ENCODE measurements at regions not wholly inside any gene's neighbourhood (a gene's known extent, or its start where the extent isn't known, plus 50 kb on each side); places are given as distances from the start of the nearest gene placed in this dataset.

DNA sequence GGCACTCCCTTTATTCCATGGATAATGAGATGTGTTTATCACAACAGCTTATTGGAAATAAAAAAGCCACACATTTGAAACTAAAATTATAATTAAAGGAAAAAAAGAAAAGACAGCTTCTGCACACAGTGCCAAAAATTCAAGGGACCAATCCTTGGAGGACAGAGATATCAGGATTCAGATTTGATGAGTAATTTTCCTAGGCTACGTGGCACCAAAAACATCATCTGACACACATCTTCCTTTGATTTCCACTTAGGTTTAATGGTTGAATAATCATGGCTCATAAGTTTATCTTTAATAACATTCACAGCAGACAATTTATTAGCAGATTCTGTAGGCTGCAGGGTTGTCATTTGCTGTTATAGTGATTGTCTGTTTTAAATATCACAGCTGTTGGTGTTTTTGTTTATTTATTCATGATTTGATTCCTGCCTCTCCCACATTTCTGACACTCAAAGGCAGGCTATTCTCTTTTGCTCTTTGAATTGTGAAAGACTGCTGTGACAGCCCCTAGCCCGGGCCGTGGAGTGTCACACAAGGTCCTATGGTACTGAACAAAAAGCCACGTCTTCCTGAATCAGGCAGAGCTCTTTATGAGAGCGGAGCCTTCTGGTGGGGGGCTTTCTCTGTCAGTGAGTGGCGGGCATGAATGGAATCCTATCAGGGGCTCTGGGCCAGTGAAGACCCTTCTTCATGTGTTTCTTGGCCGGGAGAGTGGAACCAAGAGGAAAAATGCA lies 708.5 kb downstream of the SQOR start:
- Histone ChIP-seq H3K9ac (ENCODE audit: low read depth in 1 of 2, low read length in 2 of 2) (no peak overlapping the region), H3K4me3 (ENCODE audit: low read length in 2 of 2) (no peak overlapping the region), H3K27me3 (ENCODE audit: control insufficient read depth in 2 of 2, insufficient read depth in 2 of 2, low read length in 2 of 2) (no peaks in the 10 kb centered on the region), H3K36me3 (ENCODE audit: control insufficient read depth in 2 of 2, insufficient read depth in 2 of 2, low read length in 2 of 2) (no peaks in the 10 kb centered on the region), H3K9me3 (ENCODE audit: control insufficient read depth in 2 of 2, low read length in 2 of 2) (no peaks in the 10 kb centered on the region), H3K27ac (ENCODE audit: low read depth in 2 of 2, low read length in 2 of 2) (no peak overlapping the region), H3K4me1 (ENCODE audit: control insufficient read depth in 2 of 2, insufficient read depth in 2 of 2, low read length in 2 of 2) (no peaks in the 10 kb centered on the region)

DNA sequence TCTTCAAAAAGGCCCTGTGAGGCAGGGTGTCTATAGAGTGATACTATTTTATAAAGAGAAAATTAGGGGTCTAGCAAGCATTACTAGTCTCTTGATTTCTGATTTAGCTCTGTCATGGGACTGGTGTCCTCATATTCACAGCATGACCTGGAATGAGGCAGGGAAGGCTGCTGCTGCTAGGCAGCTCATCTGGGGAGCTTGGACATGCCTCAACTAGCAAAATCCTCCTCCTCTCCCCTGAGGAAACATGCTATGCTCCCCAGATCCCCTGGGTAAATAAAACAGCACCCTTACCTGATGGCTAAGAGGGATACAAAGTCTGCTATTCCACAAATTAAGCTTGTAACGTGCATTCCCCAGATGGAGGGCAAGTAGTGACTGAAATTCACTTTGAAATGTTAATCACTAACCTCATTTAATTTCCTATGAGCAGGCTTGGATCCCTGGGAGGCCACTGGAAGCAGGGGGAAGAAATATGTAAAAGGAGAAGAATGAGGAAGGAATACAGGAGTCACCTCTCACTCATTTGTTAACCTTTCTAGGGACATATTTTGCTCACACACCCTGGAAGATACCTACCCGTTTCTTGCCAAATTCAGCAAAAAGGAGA lies 709.4 kb downstream of the SQOR start:
- Histone ChIP-seq H3K36me3 (ENCODE audit: control insufficient read depth in 2 of 2, insufficient read depth in 2 of 2, low read length in 2 of 2) (no peaks in the 10 kb centered on the region), H3K9ac (ENCODE audit: low read depth in 1 of 2, low read length in 2 of 2) (no peak overlapping the region), H3K27ac (ENCODE audit: low read depth in 2 of 2, low read length in 2 of 2) (no peak overlapping the region), H3K4me1 (ENCODE audit: control insufficient read depth in 2 of 2, insufficient read depth in 2 of 2, low read length in 2 of 2) (no peaks in the 10 kb centered on the region), H3K4me3 (ENCODE audit: low read length in 2 of 2) (no peak overlapping the region), H3K9me3 (ENCODE audit: control insufficient read depth in 2 of 2, low read length in 2 of 2) (no peaks in the 10 kb centered on the region), H3K27me3 (ENCODE audit: control insufficient read depth in 2 of 2, insufficient read depth in 2 of 2, low read length in 2 of 2) (no peaks in the 10 kb centered on the region)

DNA sequence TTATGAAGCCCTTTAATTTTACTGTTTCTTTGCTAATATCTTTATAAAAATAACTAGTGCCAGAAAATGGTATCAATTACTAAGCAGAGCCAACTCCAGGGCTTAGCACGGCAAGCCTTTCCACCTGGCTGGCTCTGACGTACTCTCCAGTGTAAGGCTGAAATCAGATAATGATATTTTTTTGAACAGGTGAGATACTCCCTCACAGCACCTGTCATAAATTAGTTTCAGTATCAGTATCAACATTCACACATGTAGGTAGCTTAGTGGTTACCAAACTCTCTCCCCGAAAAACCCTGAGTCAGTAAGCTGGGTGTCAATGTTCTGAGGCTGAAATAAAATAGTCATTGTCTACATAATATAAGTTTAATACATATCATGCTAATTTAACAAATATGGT lies 710.1 kb downstream of the SQOR start:
- Histone ChIP-seq H3K27me3 (ENCODE audit: control insufficient read depth in 2 of 2, insufficient read depth in 2 of 2, low read length in 2 of 2) (no peaks in the 10 kb centered on the region), H3K4me3 (ENCODE audit: low read length in 2 of 2) (no peak overlapping the region), H3K9me3 (ENCODE audit: control insufficient read depth in 2 of 2, low read length in 2 of 2) (no peaks in the 10 kb centered on the region), H3K9ac (ENCODE audit: low read depth in 1 of 2, low read length in 2 of 2) (no peak overlapping the region), H3K4me1 (ENCODE audit: control insufficient read depth in 2 of 2, insufficient read depth in 2 of 2, low read length in 2 of 2) (no peaks in the 10 kb centered on the region), H3K27ac (ENCODE audit: low read depth in 2 of 2, low read length in 2 of 2) (no peak overlapping the region), H3K36me3 (ENCODE audit: control insufficient read depth in 2 of 2, insufficient read depth in 2 of 2, low read length in 2 of 2) (no peaks in the 10 kb centered on the region)

DNA sequence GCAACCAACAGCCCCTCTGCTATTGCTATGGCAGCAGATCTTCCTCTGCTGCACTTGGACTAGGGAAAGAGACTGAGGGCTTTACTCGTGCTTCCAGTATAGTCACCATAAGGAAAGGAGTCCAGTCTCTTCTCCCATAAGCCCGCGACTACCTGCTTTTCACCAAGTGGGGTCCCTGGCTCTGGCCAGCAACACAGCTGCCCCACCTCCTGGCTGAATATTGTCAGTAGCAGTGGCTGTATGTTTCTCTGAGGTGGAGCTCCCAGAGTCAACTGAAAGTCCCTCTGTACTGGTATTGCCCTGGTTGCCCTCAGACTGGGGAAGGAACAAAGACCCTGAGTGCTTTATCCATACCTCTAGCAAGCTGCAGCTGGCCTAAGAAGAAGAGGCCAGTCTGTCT lies 719.6 kb downstream of the SQOR start:
- Histone ChIP-seq H3K4me3 (ENCODE audit: low read length in 2 of 2) (no peak overlapping the region), H3K27me3 (ENCODE audit: control insufficient read depth in 2 of 2, insufficient read depth in 2 of 2, low read length in 2 of 2) (no peaks in the 10 kb centered on the region), H3K9me3 (ENCODE audit: control insufficient read depth in 2 of 2, low read length in 2 of 2) (no peaks in the 10 kb centered on the region), H3K9ac (ENCODE audit: low read depth in 1 of 2, low read length in 2 of 2) (no peak overlapping the region), H3K27ac (ENCODE audit: low read depth in 2 of 2, low read length in 2 of 2) (no peak overlapping the region), H3K36me3 (ENCODE audit: control insufficient read depth in 2 of 2, insufficient read depth in 2 of 2, low read length in 2 of 2) (no peaks in the 10 kb centered on the region), H3K4me1 (ENCODE audit: control insufficient read depth in 2 of 2, insufficient read depth in 2 of 2, low read length in 2 of 2) (no peaks in the 10 kb centered on the region)

DNA sequence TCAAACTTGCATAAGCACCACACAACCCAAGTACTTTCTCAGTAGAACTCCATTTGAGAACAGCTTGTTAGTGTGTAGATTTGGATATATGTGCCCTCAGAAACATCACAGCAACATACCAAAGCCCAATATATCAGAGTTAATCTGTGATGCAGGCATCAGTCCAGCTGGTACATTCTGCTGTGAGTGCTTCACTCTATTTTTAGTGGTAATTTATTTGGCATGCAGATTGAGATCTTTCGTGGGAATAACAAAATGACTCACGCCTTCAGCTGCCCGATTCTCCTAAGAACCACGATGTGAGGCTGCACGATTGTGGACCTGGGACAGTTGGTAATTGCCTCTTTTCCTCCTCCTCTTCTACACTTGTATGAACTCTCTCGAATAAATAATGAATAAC lies 730.7 kb downstream of the SQOR start:
- Histone ChIP-seq H3K27ac (ENCODE audit: low read depth in 2 of 2, low read length in 2 of 2) (no peak overlapping the region), H3K27me3 (ENCODE audit: control insufficient read depth in 2 of 2, insufficient read depth in 2 of 2, low read length in 2 of 2) (no peaks in the 10 kb centered on the region), H3K4me3 (ENCODE audit: low read length in 2 of 2) (no peak overlapping the region), H3K4me1 (ENCODE audit: control insufficient read depth in 2 of 2, insufficient read depth in 2 of 2, low read length in 2 of 2) (no peaks in the 10 kb centered on the region), H3K36me3 (ENCODE audit: control insufficient read depth in 2 of 2, insufficient read depth in 2 of 2, low read length in 2 of 2) (no peaks in the 10 kb centered on the region), H3K9me3 (ENCODE audit: control insufficient read depth in 2 of 2, low read length in 2 of 2) (no peaks in the 10 kb centered on the region), H3K9ac (ENCODE audit: low read depth in 1 of 2, low read length in 2 of 2) (no peak overlapping the region)

DNA sequence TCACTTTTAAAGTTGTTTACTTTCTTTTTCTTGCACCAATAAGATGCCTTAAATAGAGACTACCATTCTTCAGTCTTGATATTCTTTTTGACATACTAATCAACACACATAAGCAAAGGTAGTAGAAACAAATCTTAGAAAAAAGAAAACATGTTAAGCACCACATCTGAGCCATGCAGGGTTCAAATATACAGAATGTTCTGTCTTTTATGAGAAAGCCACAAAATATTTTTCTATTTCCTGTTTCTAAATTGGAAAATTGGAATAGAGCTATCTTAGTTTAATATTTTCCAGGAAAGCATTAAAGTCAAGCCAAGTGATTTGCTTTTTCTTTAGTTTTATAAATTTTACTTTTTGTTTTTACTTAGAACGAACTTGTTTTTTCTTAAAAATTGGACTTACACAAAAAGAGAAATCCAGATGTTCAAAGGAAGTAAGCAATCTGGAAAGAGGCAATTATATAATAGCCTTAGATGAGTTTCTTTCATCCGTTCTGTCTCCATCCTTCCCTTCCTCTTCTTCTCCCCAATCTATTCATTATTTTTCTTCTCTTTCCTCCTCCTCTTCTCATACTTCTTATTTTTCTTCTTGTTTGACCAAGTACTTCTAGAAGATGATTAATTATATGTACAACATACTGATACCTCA lies 731.7 kb downstream of the SQOR start:
- no peak overlapping the region for H3K9ac ChIP-seq (ENCODE audit: low read depth in 1 of 2, low read length in 2 of 2)
- H3K9me3 ChIP-seq (ENCODE audit: control insufficient read depth in 2 of 2, low read length in 2 of 2): no peaks in the 10 kb centered on the region
- H3K36me3 ChIP-seq (ENCODE audit: control insufficient read depth in 2 of 2, insufficient read depth in 2 of 2, low read length in 2 of 2): no peaks in the 10 kb centered on the region
- H3K4me1 ChIP-seq (ENCODE audit: control insufficient read depth in 2 of 2, insufficient read depth in 2 of 2, low read length in 2 of 2): no peaks in the 10 kb centered on the region
- no peak overlapping the region for H3K27ac ChIP-seq (ENCODE audit: low read depth in 2 of 2, low read length in 2 of 2)
- no peaks in the 10 kb centered on the region for H3K27me3 ChIP-seq (ENCODE audit: control insufficient read depth in 2 of 2, insufficient read depth in 2 of 2, low read length in 2 of 2)
- no peak overlapping the region for H3K4me3 ChIP-seq (ENCODE audit: low read length in 2 of 2)

DNA sequence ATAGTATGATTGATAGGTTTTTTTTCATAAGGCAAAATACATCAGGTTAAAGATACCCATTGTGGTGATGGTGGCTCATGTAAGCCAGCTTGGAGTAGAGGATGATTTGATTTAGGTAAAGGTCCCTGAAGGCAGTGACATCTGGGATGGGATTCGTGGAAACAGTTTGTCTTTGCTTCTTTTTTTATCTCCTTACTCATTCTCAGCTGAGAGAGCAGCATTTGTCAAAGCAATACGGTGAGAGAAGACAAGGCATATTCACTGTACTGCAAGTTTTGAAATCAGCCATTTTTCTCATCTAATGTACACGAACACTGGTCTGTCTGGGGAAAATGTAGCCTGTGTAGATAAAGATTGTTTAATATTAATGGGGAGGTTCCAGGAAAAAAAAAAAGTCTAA lies 749.1 kb downstream of the SQOR start:
- no peaks in the 10 kb centered on the region for H3K36me3 ChIP-seq (ENCODE audit: control insufficient read depth in 2 of 2, insufficient read depth in 2 of 2, low read length in 2 of 2)
- no peaks in the 10 kb centered on the region for H3K9me3 ChIP-seq (ENCODE audit: control insufficient read depth in 2 of 2, low read length in 2 of 2)
- H3K4me1 ChIP-seq (ENCODE audit: control insufficient read depth in 2 of 2, insufficient read depth in 2 of 2, low read length in 2 of 2): no peaks in the 10 kb centered on the region
- no peak overlapping the region for H3K9ac ChIP-seq (ENCODE audit: low read depth in 1 of 2, low read length in 2 of 2)
- no peaks in the 10 kb centered on the region for H3K27me3 ChIP-seq (ENCODE audit: control insufficient read depth in 2 of 2, insufficient read depth in 2 of 2, low read length in 2 of 2)
- no peak overlapping the region for H3K4me3 ChIP-seq (ENCODE audit: low read length in 2 of 2)
- H3K27ac ChIP-seq (ENCODE audit: low read depth in 2 of 2, low read length in 2 of 2): no peak overlapping the region

DNA sequence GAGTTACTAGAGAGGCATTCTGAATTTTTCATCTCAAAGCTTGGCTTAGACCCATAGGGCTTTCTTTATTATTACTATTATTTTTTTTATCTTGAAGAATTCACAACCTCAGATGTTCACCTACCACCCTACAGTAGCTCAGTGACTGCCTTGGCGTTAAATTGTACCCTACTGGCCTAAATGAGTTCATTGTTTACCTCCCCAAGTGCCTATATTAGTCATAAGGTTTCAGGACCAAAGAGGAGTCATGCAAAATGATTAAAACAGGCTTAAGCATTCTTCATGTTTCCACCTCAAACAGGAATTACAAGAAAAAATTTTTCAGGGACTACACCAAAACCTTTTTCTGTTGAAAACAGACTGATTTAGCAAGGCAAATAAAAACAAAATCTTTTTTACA lies 751.5 kb downstream of the SQOR start:
- H3K4me3 ChIP-seq (ENCODE audit: low read length in 2 of 2): no peak overlapping the region
- H3K27me3 ChIP-seq (ENCODE audit: control insufficient read depth in 2 of 2, insufficient read depth in 2 of 2, low read length in 2 of 2): no peaks in the 10 kb centered on the region
- no peaks in the 10 kb centered on the region for H3K4me1 ChIP-seq (ENCODE audit: control insufficient read depth in 2 of 2, insufficient read depth in 2 of 2, low read length in 2 of 2)
- H3K36me3 ChIP-seq (ENCODE audit: control insufficient read depth in 2 of 2, insufficient read depth in 2 of 2, low read length in 2 of 2): no peaks in the 10 kb centered on the region
- H3K9ac ChIP-seq (ENCODE audit: low read depth in 1 of 2, low read length in 2 of 2): no peak overlapping the region
- H3K27ac ChIP-seq (ENCODE audit: low read depth in 2 of 2, low read length in 2 of 2): no peak overlapping the region
- no peaks in the 10 kb centered on the region for H3K9me3 ChIP-seq (ENCODE audit: control insufficient read depth in 2 of 2, low read length in 2 of 2)

DNA sequence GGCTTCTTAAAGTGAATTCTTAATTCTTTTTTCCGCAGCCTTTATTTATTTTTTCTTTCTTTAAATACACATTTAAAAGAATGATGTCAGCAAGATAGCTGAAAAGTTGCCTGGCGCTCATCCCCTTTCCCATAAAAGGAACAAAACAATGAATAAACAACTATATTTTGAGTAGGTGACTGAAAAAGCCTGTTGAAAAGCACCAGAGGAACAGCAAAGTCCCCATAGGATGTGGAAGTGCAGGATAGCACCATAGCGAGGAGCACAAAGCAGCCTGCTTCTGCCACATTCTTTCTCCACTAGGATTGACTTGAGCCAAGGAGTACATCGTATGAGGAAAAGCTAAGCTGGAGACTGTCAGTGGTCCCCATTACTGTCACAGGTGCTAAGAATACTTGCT lies 754.9 kb downstream of the SQOR start:
- Histone ChIP-seq H3K9me3 (ENCODE audit: control insufficient read depth in 2 of 2, low read length in 2 of 2) (no peaks in the 10 kb centered on the region), H3K9ac (ENCODE audit: low read depth in 1 of 2, low read length in 2 of 2) (no peak overlapping the region), H3K4me1 (ENCODE audit: control insufficient read depth in 2 of 2, insufficient read depth in 2 of 2, low read length in 2 of 2) (no peaks in the 10 kb centered on the region), H3K27ac (ENCODE audit: low read depth in 2 of 2, low read length in 2 of 2) (no peak overlapping the region), H3K27me3 (ENCODE audit: control insufficient read depth in 2 of 2, insufficient read depth in 2 of 2, low read length in 2 of 2) (no peaks in the 10 kb centered on the region), H3K4me3 (ENCODE audit: low read length in 2 of 2) (no peak overlapping the region), H3K36me3 (ENCODE audit: control insufficient read depth in 2 of 2, insufficient read depth in 2 of 2, low read length in 2 of 2) (no peaks in the 10 kb centered on the region)

DNA sequence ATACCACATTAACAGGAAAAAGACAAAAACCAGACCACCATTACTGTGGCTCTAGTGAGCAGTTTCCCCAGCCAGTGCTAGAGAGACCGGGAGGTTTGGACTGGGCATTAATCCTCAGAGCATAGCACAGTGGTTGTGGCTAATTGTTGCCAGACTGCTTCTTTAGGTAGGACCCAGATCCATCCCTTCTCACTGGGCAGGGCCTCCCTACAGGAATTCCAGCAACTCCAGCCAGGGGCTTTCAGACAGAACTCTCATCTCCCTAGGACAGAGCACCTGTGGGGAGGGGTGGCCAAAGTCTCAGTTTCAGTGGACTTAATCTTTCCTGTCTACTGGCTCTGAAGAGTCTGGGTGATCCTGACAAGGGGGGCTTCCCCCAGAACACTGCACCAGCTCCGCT lies 759.6 kb downstream of the SQOR start:
- Histone ChIP-seq H3K9me3 (ENCODE audit: control insufficient read depth in 2 of 2, low read length in 2 of 2) (no peaks in the 10 kb centered on the region), H3K4me3 (ENCODE audit: low read length in 2 of 2) (no peak overlapping the region), H3K36me3 (ENCODE audit: control insufficient read depth in 2 of 2, insufficient read depth in 2 of 2, low read length in 2 of 2) (no peaks in the 10 kb centered on the region), H3K27me3 (ENCODE audit: control insufficient read depth in 2 of 2, insufficient read depth in 2 of 2, low read length in 2 of 2) (no peaks in the 10 kb centered on the region), H3K4me1 (ENCODE audit: control insufficient read depth in 2 of 2, insufficient read depth in 2 of 2, low read length in 2 of 2) (no peaks in the 10 kb centered on the region), H3K9ac (ENCODE audit: low read depth in 1 of 2, low read length in 2 of 2) (no peak overlapping the region), H3K27ac (ENCODE audit: low read depth in 2 of 2, low read length in 2 of 2) (no peak overlapping the region)
